NB4 (cell line): ENCODE measurements at regions not wholly inside any gene's neighbourhood (a gene's known extent, or its start where the extent isn't known, plus 50 kb on each side); places are given as distances from the start of the nearest gene placed in this dataset.

Experiments
- CTCF ChIP-seq: IDR thresholded peaks from one replicate; pipeline ENCODE4 v1.5.1; 2012; ENCODE audit warnings: low read depth, low read length
- MAX ChIP-seq: IDR thresholded peaks from 2 replicates; pipeline ENCODE4 v1.6.1; 2011; ENCODE audit warnings: low read depth, low read length
- MYC ChIP-seq: IDR thresholded peaks from 2 replicates; pipeline ENCODE4 v1.6.1; 2011; ENCODE audit warnings: low read depth, low read length
- POLR2A ChIP-seq: IDR thresholded peaks from 2 replicates; pipeline ENCODE4 v1.6.1; 2011; ENCODE audit warnings: mild to moderate bottlenecking; ENCODE audit not compliant: insufficient read length; ENCODE audit errors: extremely low read depth

- TF ChIP-seq CTCF (peak; percentile 24), MAX (no peak), POLR2A (no peak), MYC (no peak)
Observed at GRCh38 chr6:164897523-164898235, 411.7 kb downstream of the C6orf118 start.
